Endothelial cell of umbilical vein (primary cell): ENCODE measurements at regions not wholly inside any gene's neighbourhood (a gene's known extent, or its start where the extent isn't known, plus 50 kb on each side); places are given as distances from the start of the nearest gene placed in this dataset.

ENCODE experiments used
- BruUV-seq: library from RNA; stranded (reverse); fragments of 400-500 nt; replicated peaks from 2 replicates; lab custom pipeline; 2021; lab: Mats Ljungman, UMichigan
- CTCF ChIA-PET: fragments of 300-600, 350-600 bp; sonication (Branson Sonifier 250); formaldehyde crosslinking; loops from one replicate; lab custom pipeline; 2021; ENCODE audit warnings: antibody characterized with exemption, inconsistent platforms; lab: Charles Lee
- POLR2A ChIA-PET: fragments of 300-600, 350-600 bp; sonication (Branson Sonifier 250); formaldehyde crosslinking; loops from one replicate; lab custom pipeline; 2021; ENCODE audit warnings: antibody characterized with exemption, inconsistent platforms; lab: Charles Lee
- DNase-seq: peaks from one replicate; pipeline ENCODE4 v3.0.0-alpha.2; 2011; ENCODE audit warnings: low read depth, low spot score
- FAIRE-seq: peaks from 2 replicates; lab custom pipeline; 2011; peaks lifted over from hg19 to GRCh38; lab: Jason Lieb, UNC
- H2AFZ ChIP-seq: 2 replicates; pipeline ENCODE4 v1.6.0; 2012; ENCODE audit warnings: low read depth, low read length, control low read depth, inconsistent platforms
- H3K27ac ChIP-seq: 2 replicates; pipeline ENCODE4 v1.5.1; 2011; ENCODE audit warnings: low read depth, mild to moderate bottlenecking, control low read depth, low read length, moderate library complexity; ENCODE audit not compliant: insufficient read depth
- H3K27me3 ChIP-seq, 2 experiments: 2 replicates each; pipeline versions ENCODE4 v1.6.0 to v1.6.1; 2011; ENCODE audit warnings: low read length in 2 of 2, mixed read lengths in 1 of 2; ENCODE audit not compliant: control insufficient read depth in 2 of 2, insufficient read depth in 2 of 2
- H3K36me3 ChIP-seq, 2 experiments: 2 replicates in 1 of 2; 3 replicates in 1 of 2; pipeline ENCODE4 v1.5.1; 2011; ENCODE audit warnings: low read length in 2 of 2, mild to moderate bottlenecking in 1 of 2, moderate library complexity in 1 of 2; ENCODE audit not compliant: control insufficient read depth in 2 of 2, insufficient read depth in 2 of 2; ENCODE audit errors: extremely low read depth in 1 of 2
- H3K4me1 ChIP-seq: 3 replicates; pipeline ENCODE4 v1.5.1; 2011; ENCODE audit warnings: mild to moderate bottlenecking, low read length; ENCODE audit not compliant: control insufficient read depth, insufficient read depth; ENCODE audit errors: extremely low read depth
- H3K4me2 ChIP-seq: 2 replicates; pipeline ENCODE4 v1.6.1; 2011; ENCODE audit warnings: low read length, control low read depth, mixed read lengths; ENCODE audit not compliant: insufficient read depth
- H3K4me3 ChIP-seq, 3 experiments: fragments of 200-600 bp in 1 of 3; sonication (generic), shearing (Covaris generic) in 1 of 3; replicated peaks in 1 of 3; 2 replicates each; pipeline ENCODE4 v1.5.1; 2011 to 2016; ENCODE audit warnings: control low read depth in 3 of 3, low read length in 3 of 3, mild to moderate bottlenecking in 2 of 3, inconsistent platforms in 1 of 3, low read depth in 1 of 3, moderate library complexity in 1 of 3; ENCODE audit not compliant: insufficient read depth in 1 of 3
- H3K79me2 ChIP-seq: 2 replicates; pipeline ENCODE4 v1.6.0; 2012; ENCODE audit warnings: low read length, inconsistent platforms; ENCODE audit not compliant: control insufficient read depth, insufficient read depth
- H3K9ac ChIP-seq: replicated peaks from 2 replicates; pipeline ENCODE3; 2011; ENCODE audit warnings: low read length, control low read depth; ENCODE audit not compliant: insufficient read depth; ENCODE audit errors: extremely low read depth
- H3K9me1 ChIP-seq: replicated peaks from 3 replicates; pipeline ENCODE4 v1.6.0; 2011; ENCODE audit warnings: mild to moderate bottlenecking, low read length; ENCODE audit not compliant: control insufficient read depth, insufficient read depth; ENCODE audit errors: extremely low read depth
- H3K9me3 ChIP-seq: replicated peaks from 2 replicates; pipeline ENCODE4 v1.5.1; 2012; ENCODE audit warnings: low read length, inconsistent platforms; ENCODE audit not compliant: control insufficient read depth, insufficient read depth
- H4K20me1 ChIP-seq: replicated peaks from 2 replicates; pipeline ENCODE3; 2011; ENCODE audit warnings: mild to moderate bottlenecking, low read length; ENCODE audit not compliant: control insufficient read depth, insufficient read depth; ENCODE audit errors: extremely low read depth
- CTCF ChIP-seq, 2 donors: IDR thresholded peaks; 1 replicate in 1 of 2; 2 replicates in 1 of 2; pipeline ENCODE4 v1.5.1; 2011; ENCODE audit warnings: low read length in 2 of 2, mild to moderate bottlenecking in 2 of 2, moderate library complexity in 2 of 2, control low read depth in 1 of 2, inconsistent platforms in 1 of 2, low read depth in 1 of 2; ENCODE audit not compliant: insufficient read depth in 1 of 2; ENCODE audit errors: extremely low read depth in 1 of 2
- EZH2 ChIP-seq: IDR thresholded peaks from 2 replicates; pipeline ENCODE4 v1.6.1; 2012; ENCODE audit warnings: borderline replicate concordance, low read depth, mild to moderate bottlenecking, moderate library complexity, low read length, inconsistent platforms; ENCODE audit not compliant: severe bottlenecking
- FOS ChIP-seq: IDR thresholded peaks from 2 replicates; pipeline ENCODE4 v1.6.1; 2011; ENCODE audit warnings: mild to moderate bottlenecking, low read length, moderate library complexity, borderline replicate concordance; ENCODE audit not compliant: insufficient read depth
- GATA2 ChIP-seq: IDR thresholded peaks from 2 replicates; pipeline ENCODE4 v1.7.0; 2011; ENCODE audit warnings: low read depth, mild to moderate bottlenecking, moderate library complexity, mixed read lengths, low read length; ENCODE audit not compliant: insufficient read length, insufficient read depth
- JUN ChIP-seq: IDR thresholded peaks from 2 replicates; pipeline ENCODE4 v1.6.1; 2011; ENCODE audit warnings: borderline replicate concordance, low read depth; ENCODE audit not compliant: insufficient read length, insufficient read depth
- MAX ChIP-seq: IDR thresholded peaks from 2 replicates; pipeline ENCODE4 v1.6.1; 2011; ENCODE audit not compliant: insufficient read depth, insufficient read length
- MYC ChIP-seq: IDR thresholded peaks from one replicate; pipeline ENCODE4 v1.6.1; 2011; ENCODE audit warnings: mild to moderate bottlenecking, low read depth, low read length
- POLR2A ChIP-seq: IDR thresholded peaks from 2 replicates; pipeline ENCODE4 v1.6.1; 2012; ENCODE audit warnings: low read depth, mild to moderate bottlenecking, control low read depth, low read length
- POLR2AphosphoS5 ChIP-seq: IDR thresholded peaks from 2 replicates; pipeline ENCODE4 v1.6.1; 2012; ENCODE audit warnings: low read depth, mild to moderate bottlenecking, control low read depth, low read length, moderate library complexity; ENCODE audit not compliant: insufficient read depth
- dilution Hi-C: fragments of 300-500 bp; cut with MboI; formaldehyde crosslinking; loops from one replicate; pipeline ENCODE4 v1.15.0; 2019; ENCODE audit warnings: low sequenced_read_pairs; ENCODE audit not compliant: extremely low pct_ligation_motif_present
- intact Hi-C: fragments of 100-400 bp; cut with micrococcal nuclease; formaldehyde crosslinking; loops from one replicate; pipeline ENCODE4 v1.10.0; 2022

GRCh38 chr6:14925025-14925698 lies 320.7 kb upstream of the JARID2 start:
- H3K36me3 ChIP-seq = no peaks in the 10 kb centered on the region
- H3K27ac ChIP-seq = no peak overlapping the region
- H2AFZ ChIP-seq = no peak overlapping the region
- TF ChIP-seq MYC (no peak), POLR2AphosphoS5 (no peak), EZH2 (no peak), GATA2 (no peak), FOS (no peak), MAX (no peak), JUN (no peak), POLR2A (no peak), CTCF (IDR thresholded peaks at IDR 0.05; ENCODE audit: extremely low read depth in 1 of 2, insufficient read depth in 1 of 2, low read depth in 1 of 2, low read length in 2 of 2) (no peak)
- no peaks in the 10 kb centered on the region for H3K9me3 ChIP-seq
- no peak overlapping the region for H3K4me3 ChIP-seq
- no peaks in the 10 kb centered on the region for H3K4me1 ChIP-seq
- no peak overlapping the region for H3K9ac ChIP-seq
- no peaks in the 10 kb centered on the region for H3K27me3 ChIP-seq
- no TSS peak for BruUV-seq
- intact Hi-C loops (no loop called here), dilution Hi-C loops (no loop called here)
- FAIRE-seq = no peak
- CTCF ChIA-PET = no interaction called here
- no peaks in the 10 kb centered on the region for H4K20me1 ChIP-seq
- H3K4me2 ChIP-seq = no peak overlapping the region
- DNase-seq = no peak
- POLR2A ChIA-PET = no interaction called here
- H3K79me2 ChIP-seq = no peaks in the 10 kb centered on the region
- no peaks in the 10 kb centered on the region for H3K9me1 ChIP-seq
